Activated naive CD4-positive, alpha-beta T cell treated with anti-CD3 and anti-CD28 coated beads, Interleukin-2, amount 50 U/mL, for 24 hours (primary cell): ENCODE measurements at regions not wholly inside any gene's neighbourhood (a gene's known extent, or its start where the extent isn't known, plus 50 kb on each side); places are given as distances from the start of the nearest gene placed in this dataset.
"Not testable (repeated sequence)": the region's sequence is repeated elsewhere in the genome, so short reads cannot be mapped to it uniquely, and the experiment has no call there.

Experiments used
- H3K27ac Mint-ChIP-seq: one replicate; pipeline ENCODE4 v1.8.0; 2021; ENCODE audit warnings: mild to moderate bottlenecking, mixed read lengths
- H3K27me3 Mint-ChIP-seq: one replicate; pipeline ENCODE4 v1.8.0; 2021; ENCODE audit warnings: mixed read lengths
- H3K36me3 Mint-ChIP-seq: one replicate; pipeline ENCODE4 v1.8.0; 2021; ENCODE audit warnings: mixed read lengths
- H3K4me1 Mint-ChIP-seq: one replicate; pipeline ENCODE4 v1.8.0; 2021; ENCODE audit warnings: mixed read lengths
- H3K4me3 Mint-ChIP-seq: one replicate; pipeline ENCODE4 v1.8.0; 2021; ENCODE audit warnings: mild to moderate bottlenecking, mixed read lengths
- H3K9me3 Mint-ChIP-seq: one replicate; pipeline ENCODE4 v1.8.0; 2021; ENCODE audit warnings: mixed read lengths

- H3K4me3 Mint-ChIP-seq, H3K27ac Mint-ChIP-seq, H3K36me3 Mint-ChIP-seq, H3K27me3 Mint-ChIP-seq, H3K9me3 Mint-ChIP-seq, H3K4me1 Mint-ChIP-seq: not testable (repeated sequence)
These were observed 67.4 kb downstream of the FAM72B start for GRCh38 chr1:121116522-121117297.

- not testable (repeated sequence) for H3K4me3 Mint-ChIP-seq, H3K27ac Mint-ChIP-seq, H3K36me3 Mint-ChIP-seq, H3K4me1 Mint-ChIP-seq, H3K27me3 Mint-ChIP-seq, H3K9me3 Mint-ChIP-seq
These were observed 66.9 kb downstream of the FAM72B start for GRCh38 chr1:121117298-121117611.

- peak overlapping the region; percentile 26 for H3K4me3 Mint-ChIP-seq
- peak overlapping the region; percentile 30 for H3K27ac Mint-ChIP-seq
- H3K9me3 Mint-ChIP-seq, H3K36me3 Mint-ChIP-seq, H3K27me3 Mint-ChIP-seq, H3K4me1 Mint-ChIP-seq: not testable (repeated sequence)
These were observed 66.3 kb downstream of the FAM72B start for GRCh38 chr1:121117622-121118479.
